ENCODE measurements at regions not wholly inside any gene's neighbourhood (a gene's known extent, or its start where the extent isn't known, plus 50 kb on each side); places are given as distances from the start of the nearest gene placed in this dataset.
"Not testable (repeated sequence)": the region's sequence is repeated elsewhere in the genome, so short reads cannot be mapped to it uniquely, and the experiment has no call there.

DNA sequence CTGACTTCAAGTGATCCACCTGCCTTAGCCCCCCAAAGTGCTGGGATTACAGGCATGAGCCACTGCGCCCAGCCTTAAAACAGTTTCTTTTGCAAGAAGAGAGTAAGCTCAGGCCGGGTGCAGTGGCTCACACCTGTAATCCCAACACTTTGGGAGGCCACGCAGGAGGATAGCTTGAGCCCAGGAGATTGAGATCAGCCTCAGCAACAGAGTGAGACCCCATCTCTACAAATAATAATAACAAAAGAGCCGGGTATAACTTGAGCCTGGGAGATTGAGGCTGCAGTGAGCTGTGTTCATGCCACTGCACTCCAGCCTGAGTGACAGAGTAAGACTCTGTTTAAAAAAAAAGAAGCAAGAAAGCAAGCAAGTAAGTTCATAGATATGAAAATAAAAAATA is 482.9 kb downstream of the FAT4 start:
- not testable (repeated sequence) for DNase-seq (ENCODE audit: low read depth, low spot score)

- DNase-seq (ENCODE audit: low read depth, low spot score): no peak
These were observed 486.6 kb downstream of the FAT4 start for GRCh38 chr4:125801373-125801772.

DNA sequence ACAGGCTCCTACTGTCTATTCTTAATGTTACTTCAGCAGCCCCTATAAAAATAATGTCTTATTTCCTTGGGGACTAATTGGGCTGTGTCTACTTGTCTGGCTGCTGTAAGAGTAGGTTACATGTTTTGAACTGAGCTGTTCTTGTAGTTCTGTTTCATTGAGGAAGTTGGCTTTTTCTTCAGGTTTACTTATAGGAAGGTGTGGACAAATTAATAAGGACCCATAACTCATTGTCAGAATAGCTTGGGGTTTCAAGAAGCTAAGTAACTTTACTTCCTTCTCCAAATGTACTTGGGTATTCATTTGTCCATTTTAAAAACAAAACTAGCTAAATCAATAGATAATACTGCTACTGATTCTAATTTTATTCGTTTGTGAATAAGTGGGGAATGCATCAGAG is 487.2 kb downstream of the FAT4 start:
- no peak for DNase-seq (ENCODE audit: low read depth, low spot score)

GRCh38 chr4:125808022-125808421 is 493.3 kb downstream of the FAT4 start:
- no peak for DNase-seq (ENCODE audit: low read depth, low spot score)

DNA sequence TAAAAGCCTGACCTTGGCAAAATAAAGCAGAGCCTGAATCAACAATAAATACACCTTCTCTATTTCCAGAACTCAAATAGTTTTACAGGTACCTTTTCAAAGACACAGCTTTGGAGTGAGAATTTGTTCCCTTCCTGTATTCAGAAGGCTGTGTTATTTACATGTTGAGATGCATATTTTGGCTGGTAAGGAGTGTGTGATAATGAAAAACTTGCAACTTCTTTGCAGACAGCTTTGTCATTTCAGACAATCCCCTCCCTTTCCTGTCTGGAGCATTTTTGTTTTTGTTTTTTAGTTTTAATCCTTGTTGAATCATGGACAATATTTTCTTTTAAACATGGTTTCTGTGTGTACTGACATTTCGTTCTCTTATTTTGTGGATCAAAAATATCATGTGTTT is 493.8 kb downstream of the FAT4 start:
- DNase-seq (ENCODE audit: low read depth, low spot score): no peak

DNA sequence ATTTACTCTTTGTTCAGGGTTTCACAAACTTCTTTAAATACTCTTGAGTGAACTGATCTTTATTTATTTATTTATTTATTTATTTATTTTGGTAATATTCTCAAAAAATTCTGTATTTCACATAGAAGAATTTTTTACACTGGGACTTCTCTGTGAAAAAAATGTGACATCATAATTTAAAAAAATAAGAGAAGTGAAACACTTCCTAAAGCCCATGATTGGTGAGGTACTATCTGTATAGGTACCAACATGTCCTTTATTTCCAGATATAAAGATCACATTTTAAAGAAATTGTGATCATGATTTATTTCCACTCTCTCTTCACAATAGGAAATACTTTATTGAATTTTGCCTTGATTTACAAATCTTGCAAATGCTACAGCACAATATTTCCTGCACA is 497.1 kb downstream of the FAT4 start:
- DNase-seq (ENCODE audit: low read depth, low spot score): no peak

- no peak for DNase-seq (ENCODE audit: low read depth, low spot score)
These were observed 512.3 kb downstream of the FAT4 start for GRCh38 chr4:125826801-125827695.

DNA sequence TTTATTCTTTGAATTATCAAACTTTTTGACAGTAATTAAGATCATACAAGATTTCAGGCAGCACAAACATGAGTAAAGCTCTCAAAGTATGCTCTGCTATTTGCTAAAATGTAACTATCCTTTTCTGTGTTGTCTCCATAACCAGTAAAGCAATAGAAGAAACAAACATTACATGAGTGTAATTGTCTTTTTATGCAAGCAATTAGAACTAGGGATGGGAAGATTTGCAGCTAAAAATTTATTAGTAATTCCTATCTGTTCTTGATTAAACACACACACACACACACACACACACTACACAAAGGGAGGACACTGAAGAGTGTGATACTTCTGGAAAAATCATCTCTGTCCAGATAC is 512.9 kb downstream of the FAT4 start:
- DNase-seq (ENCODE audit: low read depth, low spot score): no peak

- no peak for DNase-seq (ENCODE audit: low read depth, low spot score)
These were observed 513.6 kb downstream of the FAT4 start for GRCh38 chr4:125828346-125828745.

DNA sequence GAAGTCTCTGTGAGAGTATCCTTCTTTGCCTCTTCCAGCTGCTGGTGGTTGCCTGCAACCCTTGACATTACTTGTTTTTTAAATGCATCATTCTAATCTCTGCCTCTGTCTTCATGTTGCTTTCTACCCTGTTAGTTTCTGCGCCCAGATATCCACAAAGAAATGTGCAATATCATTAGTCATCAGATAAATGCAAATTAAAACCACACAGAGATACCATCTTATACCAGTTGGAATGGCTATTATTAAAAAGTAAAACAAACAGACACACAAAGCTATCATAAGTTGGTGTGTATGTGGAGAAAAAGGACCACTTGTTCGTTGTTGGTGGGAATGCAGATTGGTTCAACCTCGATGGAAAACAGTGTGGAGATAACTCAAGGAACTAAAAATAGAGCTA is 517.4 kb downstream of the FAT4 start:
- no peak for DNase-seq (ENCODE audit: low read depth, low spot score)

DNA sequence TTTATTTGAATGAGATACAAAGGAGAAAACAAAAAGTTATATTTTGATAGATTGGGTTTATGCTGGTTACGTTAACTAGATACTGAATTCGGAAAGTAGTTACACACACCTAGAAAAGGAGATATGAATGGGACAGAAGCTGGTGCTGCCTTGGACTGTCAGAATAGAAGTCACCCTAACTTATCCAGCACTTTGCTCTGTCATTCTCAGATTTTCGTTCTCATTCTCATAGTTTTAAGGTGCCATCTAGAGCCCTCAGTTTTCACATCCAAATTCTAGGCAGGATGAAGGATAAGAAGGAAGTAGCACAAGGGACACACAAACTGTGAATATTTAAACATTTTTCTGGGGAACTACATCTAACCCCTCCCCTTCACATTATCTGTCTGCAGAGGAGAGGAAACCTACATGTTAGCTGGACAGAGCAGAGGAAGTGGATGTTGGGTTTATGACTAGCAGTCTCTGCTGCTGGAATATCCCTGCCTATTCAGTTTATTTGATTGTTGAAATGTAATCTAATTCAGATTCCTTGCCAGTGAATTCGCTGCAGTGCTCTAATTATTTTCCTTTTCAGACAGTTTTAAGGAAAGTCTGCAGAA is 521.9 kb downstream of the FAT4 start:
- DNase-seq (ENCODE audit: low read depth, low spot score): no peak

- no peak for DNase-seq (ENCODE audit: low read depth, low spot score)
These were observed 522.9 kb downstream of the FAT4 start for GRCh38 chr4:125837493-125838201.

DNA sequence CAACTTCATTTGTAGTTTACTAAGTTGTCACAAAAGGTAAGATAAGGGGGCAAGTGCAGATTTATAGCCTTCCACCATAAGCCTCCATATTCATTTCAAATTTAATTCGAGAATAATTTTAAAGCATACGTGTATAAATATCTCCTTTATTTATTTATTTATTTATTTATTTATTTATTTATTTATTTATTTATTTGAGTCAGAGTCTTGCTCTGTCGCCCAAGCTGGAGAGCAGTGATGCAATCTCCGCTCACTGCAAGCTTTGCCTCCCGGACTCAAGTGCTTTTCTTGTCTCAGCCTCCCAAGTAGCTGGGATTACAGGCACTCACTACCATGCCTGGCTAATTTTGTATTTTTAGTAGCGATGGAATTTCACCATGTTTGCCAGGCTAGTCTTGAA is 523.4 kb downstream of the FAT4 start:
- no peak for DNase-seq (ENCODE audit: low read depth, low spot score)

DNA sequence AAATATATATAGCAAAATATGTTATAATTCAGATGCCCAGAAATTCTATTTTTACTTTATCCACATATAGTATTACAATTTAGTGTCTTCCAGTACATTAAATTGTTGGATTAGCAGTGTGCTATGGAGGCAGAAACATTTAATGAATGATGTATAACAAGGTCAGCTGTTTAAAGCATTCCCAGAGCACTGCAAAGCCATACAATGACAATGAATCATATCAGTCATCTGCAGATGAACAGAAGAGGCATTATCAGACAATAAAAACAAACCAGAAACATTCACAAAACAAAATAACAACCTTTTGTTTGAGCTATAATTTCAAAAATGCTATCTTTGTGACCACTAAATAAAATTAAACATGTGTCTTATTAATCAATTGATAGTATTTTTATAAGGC is 524.2 kb downstream of the FAT4 start:
- DNase-seq (ENCODE audit: low read depth, low spot score): no peak

GRCh38 chr4:125843947-125844346 is 529.2 kb downstream of the FAT4 start:
- no peak for DNase-seq (ENCODE audit: low read depth, low spot score)

DNA sequence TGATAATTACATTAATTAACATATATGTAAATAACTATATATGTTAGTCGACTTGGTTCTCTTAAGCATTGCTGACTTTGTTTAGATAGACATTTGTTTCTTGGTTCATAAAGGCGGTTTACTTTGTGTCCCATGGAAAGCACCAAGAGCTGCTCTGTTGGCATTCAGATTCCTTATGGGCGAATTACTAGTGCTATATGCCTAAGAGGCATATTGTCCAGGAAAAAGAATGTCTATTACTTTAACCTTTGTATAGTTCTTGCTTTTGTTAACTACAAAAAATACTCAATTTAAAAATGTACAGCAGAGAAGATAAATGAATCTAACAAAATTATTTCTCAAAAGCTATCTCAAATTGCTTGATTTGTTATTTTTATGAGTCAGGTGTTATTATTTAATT is 532.8 kb downstream of the FAT4 start:
- DNase-seq (ENCODE audit: low read depth, low spot score): no peak

DNA sequence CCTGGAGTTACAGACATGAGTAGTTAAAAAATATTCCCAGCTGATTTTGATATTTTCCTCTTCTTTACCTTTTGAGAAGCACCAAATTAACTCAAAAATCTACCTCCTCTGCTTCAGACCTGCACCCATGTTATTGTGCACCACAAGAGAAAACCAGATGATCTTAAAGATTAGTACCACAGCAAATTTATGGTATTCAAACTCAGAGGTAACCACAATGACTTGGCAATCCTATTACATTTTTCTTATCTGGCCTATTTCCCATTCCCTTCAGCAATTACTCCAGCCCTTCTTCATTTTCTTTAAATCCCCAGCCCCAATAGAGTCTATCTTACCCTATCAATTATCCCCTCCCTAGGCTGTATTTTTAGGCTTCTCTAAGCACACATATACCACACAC is 535.1 kb downstream of the FAT4 start:
- DNase-seq (ENCODE audit: low read depth, low spot score): no peak

GRCh38 chr4:125891597-125892258 is 577.0 kb downstream of the FAT4 start:
- no peak for DNase-seq (ENCODE audit: low read depth, low spot score)

- DNase-seq (ENCODE audit: low read depth, low spot score): no peak
These were observed 590.0 kb downstream of the FAT4 start for GRCh38 chr4:125904802-125905201.

- DNase-seq (ENCODE audit: low read depth, low spot score): no peak
These were observed 596.3 kb downstream of the FAT4 start for GRCh38 chr4:125911058-125911457.

DNA sequence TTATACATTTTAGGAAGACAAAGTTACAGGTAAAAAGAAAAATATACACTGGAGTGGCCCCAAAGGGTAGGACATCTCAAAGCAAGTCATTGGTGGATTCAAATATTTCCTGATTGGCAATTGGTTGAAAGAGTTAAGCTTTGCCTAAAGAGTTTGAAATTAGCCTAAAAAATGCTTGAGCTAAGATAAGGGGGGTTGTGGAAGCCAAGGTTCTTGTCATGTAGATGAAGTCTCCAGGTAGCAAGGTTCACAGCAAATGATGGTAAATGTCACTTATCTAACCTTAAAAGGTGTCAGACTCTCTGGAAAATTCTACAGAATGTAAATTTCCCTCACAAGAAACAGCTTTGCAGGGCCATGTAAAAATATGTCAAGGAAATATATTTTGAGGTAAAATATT is 596.7 kb downstream of the FAT4 start:
- DNase-seq (ENCODE audit: low read depth, low spot score): no peak

DNA sequence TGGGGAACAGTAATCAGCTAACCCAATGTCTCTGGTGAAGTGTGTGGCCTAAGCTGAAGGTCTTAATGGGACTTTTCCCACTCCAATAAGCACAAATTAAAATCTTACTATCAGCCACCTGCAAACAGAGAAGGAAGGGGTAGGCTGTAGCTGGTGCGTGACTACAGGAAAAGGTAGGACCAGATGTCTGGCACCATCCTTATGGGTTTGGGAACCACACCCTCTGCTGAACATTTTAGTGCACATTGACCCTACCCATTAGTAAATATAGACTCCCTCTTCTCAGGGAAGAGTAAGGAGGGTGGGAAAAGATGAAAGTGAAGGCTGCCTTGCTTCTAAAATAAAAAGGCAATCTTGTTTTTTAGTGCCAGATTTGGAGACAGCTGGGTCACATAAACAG is 602.8 kb downstream of the FAT4 start:
- no peak for DNase-seq (ENCODE audit: low read depth, low spot score)
